HCT116 (cell line): ENCODE measurements at regions not wholly inside any gene's neighbourhood (a gene's known extent, or its start where the extent isn't known, plus 50 kb on each side); places are given as distances from the start of the nearest gene placed in this dataset.

Experiments used
- ATAC-seq: fragments of 200-7000 bp; cut with Tn5 transposase; 2 replicates; pipeline ENCODE4 v1.9.1; 2020; ENCODE audit warnings: mild to moderate bottlenecking, moderate library complexity
- BruUV-seq: library from RNA; stranded (reverse); fragments of 400-500 nt; replicated peaks from 2 replicates; lab custom pipeline; 2021; lab: Mats Ljungman, UMichigan
- CTCF ChIA-PET: fragments of 300-600 bp; sonication (Branson Sonifier 250); formaldehyde crosslinking; loops from one replicate; lab custom pipeline; 2021; ENCODE audit warnings: antibody characterized with exemption; lab: Charles Lee
- POLR2A ChIA-PET: fragments of 300-600, 350-600 bp; sonication (Branson Sonifier 250); formaldehyde crosslinking; loops from one replicate; lab custom pipeline; 2021; ENCODE audit warnings: antibody characterized with exemption; lab: Charles Lee
- RAD21 ChIA-PET, 2 experiments: fragments of 300-600 bp; sonication (Branson Sonifier 250); formaldehyde crosslinking; loops; one replicate each; lab custom pipeline; 2023; ENCODE audit warnings: low total read pairs in 2 of 2; ENCODE audit not compliant: uncharacterized antibody in 2 of 2, unreplicated experiment in 2 of 2, low non-redundant PET in 1 of 2; lab: Charles Lee
- DNase-seq: peaks from one replicate; pipeline ENCODE4 v3.0.0-alpha.2; 2010; ENCODE audit warnings: low read depth, low spot score
- H2AFZ ChIP-seq: fragments of 200-600 bp; shearing (Covaris generic), sonication (generic); 2 replicates; pipeline ENCODE4 v1.6.1; 2017; ENCODE audit warnings: low read depth, mixed run types, mixed read lengths, antibody characterized with exemption, low read length; ENCODE audit not compliant: poor library complexity, severe bottlenecking
- H3K27ac ChIP-seq: 2 replicates; pipeline ENCODE4 v1.5.1; 2012; ENCODE audit warnings: low read depth, low read length
- H3K27me3 ChIP-seq: fragments of 200-600 bp; sonication (generic); 2 replicates; pipeline ENCODE4 v1.6.1; 2016; ENCODE audit warnings: mixed run types, low read length, mixed read lengths; ENCODE audit not compliant: insufficient read depth
- H3K36me3 ChIP-seq, 2 experiments: fragments of 200-500 bp in 1 of 2; fragments of 200-600 bp in 1 of 2; sonication (Bioruptor generic) in 1 of 2; sonication (generic) in 1 of 2; 2 replicates each; pipeline versions ENCODE4 v1.5.1 to v1.6.1; 2014 to 2016; ENCODE audit warnings: low read length in 2 of 2, inconsistent platforms in 1 of 2, mixed read lengths in 1 of 2, mixed run types in 1 of 2; ENCODE audit not compliant: insufficient read depth in 2 of 2, control insufficient read depth in 1 of 2
- H3K4me1 ChIP-seq, 2 experiments: fragments of 200-600 bp in 1 of 2; sonication (generic) in 1 of 2; 2 replicates each; pipeline versions ENCODE4 v1.5.1 to v1.6.1; 2012 to 2017; ENCODE audit warnings: low read length in 2 of 2, inconsistent platforms in 1 of 2, mild to moderate bottlenecking in 1 of 2, mixed read lengths in 1 of 2, mixed run types in 1 of 2, moderate library complexity in 1 of 2; ENCODE audit not compliant: insufficient read depth in 2 of 2, control insufficient read depth in 1 of 2
- H3K4me2 ChIP-seq: fragments of 200-600 bp; sonication (generic); 2 replicates; pipeline ENCODE4 v1.6.1; 2017; ENCODE audit warnings: mixed run types, low read length, mixed read lengths
- H3K4me3 ChIP-seq, 2 experiments: fragments of 200-600 bp in 1 of 2; sonication (generic) in 1 of 2; replicated peaks in 1 of 2; 2 replicates each; pipeline ENCODE4 v1.5.1; 2011 to 2016; ENCODE audit warnings: low read length in 2 of 2, control low read depth in 1 of 2, low read depth in 1 of 2, mild to moderate bottlenecking in 1 of 2, mixed read lengths in 1 of 2, mixed run types in 1 of 2
- H3K79me2 ChIP-seq: fragments of 200-600 bp; sonication (generic); 2 replicates; pipeline ENCODE4 v1.6.1; 2017; ENCODE audit warnings: mild to moderate bottlenecking, mixed run types, low read length, moderate library complexity, mixed read lengths; ENCODE audit not compliant: insufficient read depth
- H3K9ac ChIP-seq: fragments of 200-600 bp; sonication (generic); 2 replicates; pipeline ENCODE4 v1.6.1; 2016; ENCODE audit warnings: low read length, mixed read lengths
- H3K9me2 ChIP-seq: fragments of 200-600 bp; sonication (generic), shearing (Covaris generic); 2 replicates; pipeline ENCODE4 v1.6.1; 2017; ENCODE audit warnings: mixed run types, mild to moderate bottlenecking, moderate library complexity; ENCODE audit not compliant: insufficient read depth
- H3K9me3 ChIP-seq, 2 experiments: fragments of 200-500 bp in 1 of 2; fragments of 200-600 bp in 1 of 2; sonication (Bioruptor generic) in 1 of 2; sonication (generic) in 1 of 2; 2 replicates each; pipeline ENCODE4 v1.6.1; 2014 to 2017; ENCODE audit warnings: low read length in 2 of 2, mixed read lengths in 2 of 2, inconsistent platforms in 1 of 2, low read depth in 1 of 2, mild to moderate bottlenecking in 1 of 2, mixed run types in 1 of 2, moderate library complexity in 1 of 2; ENCODE audit not compliant: control insufficient read depth in 1 of 2, insufficient read depth in 1 of 2
- H4K20me1 ChIP-seq: fragments of 200-600 bp; sonication (generic), shearing (Covaris generic); 2 replicates; pipeline ENCODE4 v1.6.1; 2017; ENCODE audit warnings: mixed run types, mild to moderate bottlenecking, moderate library complexity; ENCODE audit not compliant: insufficient read depth
- CBX3 ChIP-seq: IDR thresholded peaks from 2 replicates; pipeline ENCODE4 v1.6.1; 2012; ENCODE audit warnings: low read depth
- EGR1 ChIP-seq: IDR thresholded peaks from 2 replicates; pipeline ENCODE4 v1.6.1; 2012; ENCODE audit warnings: low read depth
- EZH2 ChIP-seq: fragments of 200-600 bp; sonication (generic); IDR thresholded peaks from 2 replicates; pipeline ENCODE4 v1.6.1; 2017; ENCODE audit warnings: antibody characterized with exemption, mixed run types
- FOSL1 ChIP-seq: IDR thresholded peaks from 2 replicates; pipeline ENCODE4 v1.6.1; 2012; ENCODE audit warnings: low read depth
- REST ChIP-seq: IDR thresholded peaks from 2 replicates; pipeline ENCODE4 v1.6.1; 2012; ENCODE audit warnings: low read depth
- ZBTB33 ChIP-seq: IDR thresholded peaks from 2 replicates; pipeline ENCODE4 v1.6.1; 2011; ENCODE audit warnings: mild to moderate bottlenecking, low read length, moderate library complexity; ENCODE audit not compliant: insufficient replicate concordance; ENCODE audit errors: extremely low read depth
- intact Hi-C: fragments of 100-400 bp; cut with micrococcal nuclease; formaldehyde crosslinking; loops from 2 replicates; pipeline ENCODE4 v1.10.0; 2022

GRCh38 chr1:55311057-55311641 is 96.0 kb upstream of the USP24 start (continued):
- TF ChIP-seq FOSL1 (no peak), EZH2 (no peak), CBX3 (no peak)

- Histone ChIP-seq H4K20me1 (no peaks in the 10 kb centered on the region), H3K4me3 (no peak overlapping the region), H3K4me1 (peaks cover 0 to 15% of the 10 kb centered on the region in 2 experiments; a peak in 2 of 4 replicates), H3K9me3 (no peaks in the 10 kb centered on the region), H3K79me2 (no peaks in the 10 kb centered on the region), H3K27ac (no peak overlapping the region)
- POLR2A ChIA-PET, result no interaction called here
- TF ChIP-seq REST, result no peak
- TF ChIP-seq EGR1, result peak; percentile 37; the same call in 1 of the 2 replicates
- no peak for TF ChIP-seq ZBTB33
- TF ChIP-seq, all 23 proteins: peak for 1
- CTCF ChIA-PET, result no interaction called here
- ATAC-seq (peak; percentile 47; the same call in 1 of the 2 replicates), DNase-seq (no peak)
- Histone ChIP-seq H2AFZ (no peak overlapping the region), H3K9me2 (no peaks in the 10 kb centered on the region), H3K27me3 (no peaks in the 10 kb centered on the region), H3K9ac (no peak overlapping the region), H3K4me2 (peak overlapping the region; percentile 47), H3K36me3 (no peaks in the 10 kb centered on the region)
- RAD21 ChIA-PET, result no interaction called here
- BruUV-seq, result no TSS peak
- intact Hi-C loops, result no loop called here
Measured at GRCh38 chr1:55310505-55310971, 95.4 kb upstream of the USP24 start.
